ENCODE measurements at regions not wholly inside any gene's neighbourhood (a gene's known extent, or its start where the extent isn't known, plus 50 kb on each side); places are given as distances from the start of the nearest gene placed in this dataset.

- no peak for DNase-seq (ENCODE audit: low read depth)
Observed at GRCh38 chr20:50343125-50343489, 152.5 kb downstream of the CEBPB start.

- no peak for DNase-seq (ENCODE audit: low read depth)
Observed at GRCh38 chr20:50343490-50344179, 153.0 kb downstream of the CEBPB start.

DNA sequence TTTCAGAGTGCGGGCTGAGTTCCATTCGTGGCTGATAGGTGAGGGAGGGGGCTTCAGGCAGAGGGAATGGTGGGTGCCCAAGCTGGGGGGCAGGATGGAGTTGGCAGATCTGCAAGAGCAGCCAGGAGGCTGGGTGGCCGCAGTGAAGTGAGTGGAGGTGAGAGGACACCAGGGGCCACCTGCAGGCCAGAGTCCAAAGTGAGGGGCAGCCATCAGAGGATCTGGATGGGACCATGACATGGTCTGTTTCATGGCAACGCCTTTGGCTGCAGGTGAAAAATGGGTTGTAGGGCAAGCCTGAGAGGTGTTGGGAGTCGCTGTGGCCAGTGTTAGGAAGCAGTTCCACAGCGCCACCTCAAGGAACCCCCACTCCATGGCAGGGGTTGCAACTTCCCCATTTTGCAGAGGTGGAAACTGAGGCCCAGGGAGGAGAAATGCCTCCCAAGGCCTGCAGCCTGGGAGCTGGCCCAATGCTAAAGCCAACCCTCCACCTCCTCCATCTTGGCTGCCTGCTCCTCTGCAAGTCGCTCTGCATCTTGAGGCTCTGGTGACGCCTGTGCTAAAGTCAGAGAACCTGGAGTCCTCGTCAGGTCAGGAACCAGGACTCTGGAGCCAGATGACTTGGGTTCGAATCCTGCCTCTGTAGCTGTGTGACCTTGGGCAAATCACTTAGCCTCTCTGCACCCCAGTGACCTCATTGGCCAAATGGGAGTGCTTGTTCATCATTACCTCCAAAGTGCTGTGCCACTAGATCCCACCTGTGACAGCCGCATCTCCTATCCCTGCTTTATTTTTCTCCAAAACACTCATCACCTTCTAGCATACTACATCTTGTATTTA lies 153.8 kb downstream of the CEBPB start:
- DNase-seq (ENCODE audit: low read depth): no peak

GRCh38 chr20:50345712-50346373 lies 155.2 kb downstream of the CEBPB start:
- DNase-seq (ENCODE audit: low read depth): no peak

GRCh38 chr20:50346374-50347283 lies 156.0 kb downstream of the CEBPB start:
- no peak for DNase-seq (ENCODE audit: low read depth)

GRCh38 chr20:50347284-50348063 lies 156.8 kb downstream of the CEBPB start:
- no peak for DNase-seq (ENCODE audit: low read depth)

GRCh38 chr20:50348096-50348495 lies 157.5 kb downstream of the CEBPB start:
- no peak for DNase-seq (ENCODE audit: low read depth)

GRCh38 chr20:50350510-50351249 lies 159.5 kb upstream of the PTPN1 start:
- no peak for DNase-seq (ENCODE audit: low read depth)

- DNase-seq (ENCODE audit: low read depth): no peak
Observed at GRCh38 chr20:50351541-50351940, 158.6 kb upstream of the PTPN1 start.

DNA sequence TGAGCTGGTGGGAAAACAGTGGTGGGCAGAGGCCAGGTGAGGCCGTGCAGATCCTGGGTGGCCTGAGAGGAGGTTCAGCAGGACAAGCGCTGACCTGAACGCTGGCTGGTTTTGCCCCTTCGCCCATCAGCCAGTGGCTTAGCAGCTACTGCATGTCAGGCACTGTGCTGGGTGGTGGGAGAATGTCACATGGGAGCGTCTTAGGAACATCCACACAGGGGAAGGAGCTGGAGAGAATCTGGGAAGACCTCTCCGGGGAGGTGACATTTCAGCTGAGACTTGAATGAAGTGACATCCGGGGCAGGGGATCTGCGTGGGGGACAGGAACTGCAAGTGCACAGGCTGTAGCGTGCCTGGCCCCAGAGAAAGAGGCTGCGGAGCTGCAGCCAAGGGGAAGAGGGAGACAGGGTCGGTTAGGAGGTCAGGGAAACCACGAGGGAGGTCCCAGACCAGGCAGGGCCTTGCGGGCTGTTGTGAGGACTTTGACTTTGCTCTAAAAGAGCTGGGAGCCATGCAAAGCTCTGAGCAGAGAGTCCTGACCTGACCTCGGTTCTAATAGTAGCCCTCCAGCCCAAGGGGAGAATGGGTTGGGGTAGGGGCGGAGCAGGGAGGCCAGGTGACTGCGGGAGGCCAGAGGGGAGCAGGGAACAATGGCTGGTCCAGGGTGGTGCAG lies 156.8 kb upstream of the PTPN1 start:
- no peak for DNase-seq (ENCODE audit: low read depth)

- no peak for DNase-seq (ENCODE audit: low read depth)
Observed at GRCh38 chr20:50354721-50355589, 155.2 kb upstream of the PTPN1 start.

DNA sequence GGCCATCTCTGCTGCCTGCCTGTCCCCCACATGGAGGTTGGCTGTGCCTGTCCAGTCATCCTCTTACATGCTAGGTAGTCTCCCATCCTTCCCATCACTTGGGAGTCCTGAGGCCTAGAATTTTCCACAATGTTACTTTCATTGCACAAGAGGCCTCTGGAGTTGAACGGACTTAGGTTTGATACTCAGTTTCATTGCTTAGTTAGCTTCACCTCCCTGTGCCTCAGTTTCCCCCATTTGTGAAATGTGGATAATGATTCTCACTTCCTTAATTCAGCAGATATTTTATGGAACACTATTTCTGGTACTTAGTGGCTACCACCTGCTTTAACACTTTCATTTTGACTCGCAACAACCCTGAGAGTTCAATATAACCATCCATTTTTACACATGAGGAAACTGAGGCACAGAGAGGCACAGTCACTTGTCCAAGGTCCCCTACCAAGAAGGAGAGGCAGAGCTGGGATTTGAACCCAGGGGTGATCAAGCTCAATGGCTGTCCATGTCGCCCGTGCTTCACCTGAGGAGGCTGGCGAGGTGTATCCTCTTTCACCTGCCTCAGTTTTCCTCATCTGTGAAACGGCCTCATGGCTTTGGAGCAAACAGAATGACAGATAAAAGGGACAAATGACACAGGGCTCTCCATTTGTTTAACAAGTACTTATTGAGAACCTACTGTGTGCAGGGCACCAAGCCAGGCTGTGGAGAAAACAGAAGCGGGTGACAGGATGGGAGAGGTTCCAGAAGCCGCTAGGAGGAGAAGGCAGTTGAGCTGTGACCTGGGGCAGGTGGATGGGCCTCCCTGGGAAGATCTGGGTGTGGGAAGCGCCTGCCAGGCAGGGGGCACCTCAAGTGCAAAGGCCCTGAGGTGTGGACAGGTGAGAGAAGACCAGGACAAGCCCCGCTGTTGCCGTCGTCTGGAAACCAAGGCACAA lies 154.3 kb upstream of the PTPN1 start:
- no peak for DNase-seq (ENCODE audit: low read depth)

DNA sequence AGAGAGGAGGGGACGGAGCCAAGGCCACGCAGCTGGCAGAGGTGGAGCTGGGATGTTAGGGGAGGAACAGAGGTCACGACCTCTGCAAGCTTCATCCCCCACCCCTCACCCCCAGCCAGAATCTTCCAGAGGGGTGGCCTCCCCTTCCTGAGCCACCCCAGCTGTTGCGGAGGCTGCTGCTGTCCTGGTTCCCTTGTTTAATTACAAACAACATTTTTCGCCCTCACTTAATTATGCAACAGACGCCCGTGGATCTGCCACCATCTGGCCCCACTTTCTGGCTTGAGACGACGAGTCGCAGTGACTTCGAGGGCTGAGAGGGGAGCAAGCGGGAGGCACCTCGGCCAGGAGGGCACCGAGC lies 153.7 kb upstream of the PTPN1 start:
- no peak for DNase-seq (ENCODE audit: low read depth)

- DNase-seq (ENCODE audit: low read depth): no peak
Observed at GRCh38 chr20:50356962-50357782, 153.0 kb upstream of the PTPN1 start.

GRCh38 chr20:50357783-50358161 lies 152.4 kb upstream of the PTPN1 start:
- no peak for DNase-seq (ENCODE audit: low read depth)

DNA sequence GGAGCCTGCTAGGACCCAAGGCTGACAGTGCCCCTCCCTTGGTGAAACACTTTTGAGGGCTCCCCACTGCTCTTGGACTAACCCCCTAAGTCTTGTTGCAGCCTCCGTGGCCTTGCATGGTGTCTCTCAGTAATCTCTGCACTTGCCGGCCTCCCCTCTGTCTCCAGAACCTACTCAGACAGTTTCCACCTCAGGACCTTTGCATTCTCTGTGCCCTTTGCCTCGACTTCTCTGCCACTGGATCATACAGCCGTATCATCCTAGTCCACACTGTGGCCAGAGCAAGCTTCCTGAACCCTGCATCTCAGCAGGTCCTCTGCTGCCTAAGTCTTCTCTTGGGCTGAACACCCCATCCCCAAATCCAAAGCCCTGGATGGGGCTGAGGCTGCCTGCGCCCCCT lies 152.0 kb upstream of the PTPN1 start:
- DNase-seq (ENCODE audit: low read depth): no peak

- DNase-seq (ENCODE audit: low read depth): no peak
Observed at GRCh38 chr20:50358971-50359370, 151.2 kb upstream of the PTPN1 start.

All from stimulated activated CD8-positive, alpha-beta memory T cell treated with anti-CD3 and anti-CD28 coated beads, Interleukin-12 subunit alpha, Interleukin-12 subunit beta, amount 100 ng/mL, for 4 hours (primary cell).